ENCODE measurements at regions not wholly inside any gene's neighbourhood (a gene's known extent, or its start where the extent isn't known, plus 50 kb on each side); places are given as distances from the start of the nearest gene placed in this dataset.

- DNase-seq (ENCODE audit: low read depth) = no peak
- TF ChIP-seq CTCF (IDR thresholded peaks at IDR 0.05; ENCODE audit: low read depth, low read length, missing control alignments) = no peak
- in situ Hi-C loops (cut with HindIII; ENCODE audit: low sequenced_read_pairs) = no loop called here
- H3K4me3 ChIP-seq (ENCODE audit: low read depth, low read length) = no peak overlapping the region
Observed at GRCh38 chr11:22430141-22430541, 92.0 kb downstream of the SLC17A6 start.
